HEK293 (cell line): ENCODE measurements at regions not wholly inside any gene's neighbourhood (a gene's known extent, or its start where the extent isn't known, plus 50 kb on each side); places are given as distances from the start of the nearest gene placed in this dataset.

Experiments used
- GLIS1 ChIP-seq: fragments of 450-650 bp; formaldehyde crosslinking; IDR thresholded peaks from 2 replicates; pipeline ENCODE4 v1.5.1; 2016; ENCODE audit warnings: missing biosample characterization, missing genetic modification characterization
- HOXD13 ChIP-seq: sonication (generic); formaldehyde crosslinking; IDR thresholded peaks from 2 replicates; pipeline ENCODE4 v1.8.0; 2022; ENCODE audit warnings: missing genetic modification reagents, borderline replicate concordance
- IKZF3 ChIP-seq: fragments of 450-650 bp; IDR thresholded peaks from 2 replicates; pipeline ENCODE4 v1.5.0; 2018; ENCODE audit warnings: missing biosample characterization, mild to moderate bottlenecking, missing genetic modification characterization, moderate library complexity
- KLF1 ChIP-seq: fragments of 450-650 bp; formaldehyde crosslinking; IDR thresholded peaks from 2 replicates; pipeline ENCODE4 v1.5.1; 2016; ENCODE audit warnings: missing biosample characterization, missing genetic modification characterization
- KLF16 ChIP-seq: fragments of 450-650 bp; formaldehyde crosslinking; IDR thresholded peaks from 2 replicates; pipeline ENCODE4 v1.5.1; 2017; ENCODE audit warnings: missing biosample characterization, missing genetic modification characterization
- KLF8 ChIP-seq: fragments of 450-650 bp; formaldehyde crosslinking; IDR thresholded peaks from 2 replicates; pipeline ENCODE4 v1.5.1; 2016; ENCODE audit warnings: missing biosample characterization, missing genetic modification characterization
- REPIN1 ChIP-seq: fragments of 450-650 bp; formaldehyde crosslinking; IDR thresholded peaks from 2 replicates; pipeline ENCODE4 v1.5.1; 2017; ENCODE audit warnings: missing biosample characterization, missing genetic modification characterization, low read depth
- SP3 ChIP-seq: fragments of 450-650 bp; formaldehyde crosslinking; IDR thresholded peaks from 2 replicates; pipeline ENCODE4 v1.5.1; 2016; ENCODE audit warnings: missing biosample characterization, missing genetic modification characterization
- ZBTB1 ChIP-seq: fragments of 450-650 bp; formaldehyde crosslinking; IDR thresholded peaks from 2 replicates; pipeline ENCODE4 v1.5.1; 2016; ENCODE audit warnings: missing biosample characterization, missing genetic modification characterization
- ZFP3 ChIP-seq: fragments of 450-650 bp; formaldehyde crosslinking; IDR thresholded peaks from 2 replicates; pipeline ENCODE4 v1.5.1; 2016; ENCODE audit warnings: low read depth, missing biosample characterization, missing genetic modification characterization
- ZNF112 ChIP-seq: fragments of 450-650 bp; formaldehyde crosslinking; IDR thresholded peaks from 2 replicates; pipeline ENCODE4 v1.5.0; 2017; ENCODE audit warnings: missing biosample characterization, missing genetic modification characterization
- ZNF202 ChIP-seq: fragments of 450-650 bp; formaldehyde crosslinking; IDR thresholded peaks from 2 replicates; pipeline ENCODE4 v1.5.1; 2016; ENCODE audit warnings: missing biosample characterization, missing genetic modification characterization, borderline replicate concordance
- ZNF221 ChIP-seq: fragments of 450-650 bp; formaldehyde crosslinking; IDR thresholded peaks from 2 replicates; pipeline ENCODE4 v1.5.1; 2017; ENCODE audit warnings: missing biosample characterization, missing genetic modification characterization, borderline replicate concordance
- ZNF266 ChIP-seq: fragments of 450-650 bp; formaldehyde crosslinking; IDR thresholded peaks from 2 replicates; pipeline ENCODE4 v1.5.1; 2016; ENCODE audit warnings: missing biosample characterization, missing genetic modification characterization, low read depth
- ZNF324 ChIP-seq: fragments of 450-650 bp; formaldehyde crosslinking; IDR thresholded peaks from 2 replicates; pipeline ENCODE4 v1.5.1; 2016; ENCODE audit warnings: missing biosample characterization, missing genetic modification characterization
- ZNF37A ChIP-seq: fragments of 450-650 bp; IDR thresholded peaks from 2 replicates; pipeline ENCODE4 v1.5.1; 2018; ENCODE audit warnings: missing biosample characterization, missing genetic modification characterization
- ZNF416 ChIP-seq: fragments of 450-650 bp; formaldehyde crosslinking; IDR thresholded peaks from 2 replicates; pipeline ENCODE4 v1.5.1; 2016; ENCODE audit warnings: missing biosample characterization, missing genetic modification characterization
- ZNF501 ChIP-seq: fragments of 450-650 bp; formaldehyde crosslinking; IDR thresholded peaks from 2 replicates; pipeline ENCODE4 v1.5.1; 2016; ENCODE audit warnings: missing biosample characterization, missing genetic modification characterization
- ZNF521 ChIP-seq: fragments of 450-650 bp; formaldehyde crosslinking; IDR thresholded peaks from 2 replicates; pipeline ENCODE4 v1.5.1; 2017; ENCODE audit warnings: missing biosample characterization, mild to moderate bottlenecking, missing genetic modification characterization
- ZNF555 ChIP-seq: fragments of 450-650 bp; formaldehyde crosslinking; conservative IDR thresholded peaks from 2 replicates; pipeline ENCODE4 v1.5.1; 2017; ENCODE audit warnings: missing biosample characterization, mild to moderate bottlenecking, missing genetic modification characterization, inconsistent platforms
- ZNF558 ChIP-seq: fragments of 450-650 bp; formaldehyde crosslinking; IDR thresholded peaks from 2 replicates; pipeline ENCODE4 v1.5.1; 2016; ENCODE audit warnings: missing biosample characterization, missing genetic modification characterization
- ZNF560 ChIP-seq: fragments of 450-650 bp; formaldehyde crosslinking; IDR thresholded peaks from 2 replicates; pipeline ENCODE4 v1.5.1; 2017; ENCODE audit warnings: missing biosample characterization, missing genetic modification characterization, borderline replicate concordance
- ZNF629 ChIP-seq: fragments of 450-650 bp; formaldehyde crosslinking; IDR thresholded peaks from 2 replicates; pipeline ENCODE4 v1.5.1; 2017; ENCODE audit warnings: missing biosample characterization, missing genetic modification characterization
- ZNF660 ChIP-seq: fragments of 450-650 bp; IDR thresholded peaks from 2 replicates; pipeline ENCODE4 v1.5.1; 2018; ENCODE audit warnings: missing biosample characterization, mild to moderate bottlenecking, missing genetic modification characterization
- ZNF664 ChIP-seq: fragments of 450-650 bp; formaldehyde crosslinking; IDR thresholded peaks from 2 replicates; pipeline ENCODE4 v1.5.1; 2016; ENCODE audit warnings: missing biosample characterization, missing genetic modification characterization
- ZNF777 ChIP-seq: fragments of 450-650 bp; formaldehyde crosslinking; IDR thresholded peaks from 2 replicates; pipeline ENCODE4 v1.5.1; 2017; ENCODE audit warnings: missing biosample characterization, missing genetic modification characterization, borderline replicate concordance
- TF ChIP-seq, protein P1 (sequence below): fragments of 450-650 bp; IDR thresholded peaks from 2 replicates; pipeline ENCODE4 v1.5.1; 2018; ENCODE audit warnings: missing biosample characterization, missing genetic modification characterization
- TF ChIP-seq, protein P2 (sequence below): fragments of 450-650 bp; formaldehyde crosslinking; IDR thresholded peaks from 2 replicates; pipeline ENCODE4 v1.5.1; 2017; ENCODE audit warnings: missing biosample characterization, missing genetic modification characterization
- TF ChIP-seq, protein P3 (sequence below): fragments of 450-650 bp; formaldehyde crosslinking; IDR thresholded peaks from 2 replicates; pipeline ENCODE4 v1.5.1; 2016; ENCODE audit warnings: missing biosample characterization, missing genetic modification characterization, low read depth
- TF ChIP-seq, protein P4 (sequence below): fragments of 450-650 bp; formaldehyde crosslinking; IDR thresholded peaks from 2 replicates; pipeline ENCODE4 v1.5.1; 2016; ENCODE audit warnings: missing biosample characterization, missing genetic modification characterization
- TF ChIP-seq, protein P5 (sequence below): fragments of 450-650 bp; formaldehyde crosslinking; conservative IDR thresholded peaks from 2 replicates; pipeline ENCODE4 v1.5.1; 2016; ENCODE audit warnings: low read depth, missing biosample characterization, missing genetic modification characterization
- TF ChIP-seq, protein P6 (sequence below): fragments of 450-650 bp; formaldehyde crosslinking; IDR thresholded peaks from 2 replicates; pipeline ENCODE4 v1.5.1; 2016; ENCODE audit warnings: missing biosample characterization, missing genetic modification characterization

DNA sequence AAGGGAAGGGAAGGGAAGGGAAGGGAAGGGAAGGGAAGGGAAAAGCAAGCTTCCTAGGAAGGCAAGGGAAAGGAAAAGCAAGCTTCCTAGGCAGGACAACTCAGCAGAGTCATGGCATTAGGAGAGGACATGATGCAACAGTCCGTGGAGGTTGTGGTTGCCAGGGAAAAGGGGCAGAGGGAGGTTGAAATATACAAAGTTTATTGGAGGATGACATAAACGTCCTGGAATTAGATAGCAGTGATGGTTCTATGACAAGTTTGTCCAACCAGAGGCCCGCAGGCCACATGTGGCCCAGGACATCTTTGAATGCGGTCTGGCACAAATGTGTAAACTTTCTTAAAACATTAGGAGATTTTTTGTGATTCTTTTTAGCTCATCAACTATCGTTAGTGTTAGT, 59.8 kb upstream of the OPN4 start (continued):
- TF ChIP-seq KLF1 (tag by site-specific recombination) (no peak), ZNF660 (tag by site-specific recombination) (peak; percentile 46; the same call in 1 of the 2 replicates), ZFP3 (tag by site-specific recombination) (no peak), ZNF558 (no peak; the same call in 1 of the 2 replicates), SP3 (no peak), ZNF560 (tag by site-specific recombination) (no peak), ZNF629 (tag by site-specific recombination) (no peak), ZNF112 (tag by site-specific recombination) (no peak), ZBTB1 (no peak), KLF16 (peak; percentile 33; the same call in 1 of the 2 replicates), ZNF501 (tag by site-specific recombination) (no peak), ZNF202 (no peak), HOXD13 (CRISPR knock-in tag) (0 out of 2 replicates have a peak, but pooled peaks have one; percentile 53), ZNF416 (tag by site-specific recombination) (no peak), KLF8 (tag by site-specific recombination) (no peak), ZNF777 (tag by site-specific recombination) (no peak), ZNF555 (no peak), ZNF324 (peak; percentile 55), REPIN1 (no peak), ZNF37A (tag by site-specific recombination) (no peak), ZNF664 (tag by site-specific recombination) (no peak), GLIS1 (tag by site-specific recombination) (peak; percentile 83), IKZF3 (peak; percentile 58; the same call in 1 of the 2 replicates), ZNF221 (tag by site-specific recombination) (no peak), ZNF521 (tag by site-specific recombination) (no peak), ZNF266 (tag by site-specific recombination) (no peak)
- TF ChIP-seq, protein P1, sequence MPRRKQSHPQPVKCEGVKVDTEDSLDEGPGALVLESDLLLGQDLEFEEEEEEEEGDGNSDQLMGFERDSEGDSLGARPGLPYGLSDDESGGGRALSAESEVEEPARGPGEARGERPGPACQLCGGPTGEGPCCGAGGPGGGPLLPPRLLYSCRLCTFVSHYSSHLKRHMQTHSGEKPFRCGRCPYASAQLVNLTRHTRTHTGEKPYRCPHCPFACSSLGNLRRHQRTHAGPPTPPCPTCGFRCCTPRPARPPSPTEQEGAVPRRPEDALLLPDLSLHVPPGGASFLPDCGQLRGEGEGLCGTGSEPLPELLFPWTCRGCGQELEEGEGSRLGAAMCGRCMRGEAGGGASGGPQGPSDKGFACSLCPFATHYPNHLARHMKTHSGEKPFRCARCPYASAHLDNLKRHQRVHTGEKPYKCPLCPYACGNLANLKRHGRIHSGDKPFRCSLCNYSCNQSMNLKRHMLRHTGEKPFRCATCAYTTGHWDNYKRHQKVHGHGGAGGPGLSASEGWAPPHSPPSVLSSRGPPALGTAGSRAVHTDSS (tag by site-specific recombination) = no peak
- TF ChIP-seq, protein P2, sequence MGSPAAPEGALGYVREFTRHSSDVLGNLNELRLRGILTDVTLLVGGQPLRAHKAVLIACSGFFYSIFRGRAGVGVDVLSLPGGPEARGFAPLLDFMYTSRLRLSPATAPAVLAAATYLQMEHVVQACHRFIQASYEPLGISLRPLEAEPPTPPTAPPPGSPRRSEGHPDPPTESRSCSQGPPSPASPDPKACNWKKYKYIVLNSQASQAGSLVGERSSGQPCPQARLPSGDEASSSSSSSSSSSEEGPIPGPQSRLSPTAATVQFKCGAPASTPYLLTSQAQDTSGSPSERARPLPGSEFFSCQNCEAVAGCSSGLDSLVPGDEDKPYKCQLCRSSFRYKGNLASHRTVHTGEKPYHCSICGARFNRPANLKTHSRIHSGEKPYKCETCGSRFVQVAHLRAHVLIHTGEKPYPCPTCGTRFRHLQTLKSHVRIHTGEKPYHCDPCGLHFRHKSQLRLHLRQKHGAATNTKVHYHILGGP (tag by site-specific recombination) = no peak
- TF ChIP-seq, protein P3, sequence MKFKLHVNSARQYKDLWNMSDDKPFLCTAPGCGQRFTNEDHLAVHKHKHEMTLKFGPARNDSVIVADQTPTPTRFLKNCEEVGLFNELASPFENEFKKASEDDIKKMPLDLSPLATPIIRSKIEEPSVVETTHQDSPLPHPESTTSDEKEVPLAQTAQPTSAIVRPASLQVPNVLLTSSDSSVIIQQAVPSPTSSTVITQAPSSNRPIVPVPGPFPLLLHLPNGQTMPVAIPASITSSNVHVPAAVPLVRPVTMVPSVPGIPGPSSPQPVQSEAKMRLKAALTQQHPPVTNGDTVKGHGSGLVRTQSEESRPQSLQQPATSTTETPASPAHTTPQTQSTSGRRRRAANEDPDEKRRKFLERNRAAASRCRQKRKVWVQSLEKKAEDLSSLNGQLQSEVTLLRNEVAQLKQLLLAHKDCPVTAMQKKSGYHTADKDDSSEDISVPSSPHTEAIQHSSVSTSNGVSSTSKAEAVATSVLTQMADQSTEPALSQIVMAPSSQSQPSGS (tag by site-specific recombination) = peak; percentile 61; the same call in 1 of the 2 replicates
- TF ChIP-seq, protein P4, sequence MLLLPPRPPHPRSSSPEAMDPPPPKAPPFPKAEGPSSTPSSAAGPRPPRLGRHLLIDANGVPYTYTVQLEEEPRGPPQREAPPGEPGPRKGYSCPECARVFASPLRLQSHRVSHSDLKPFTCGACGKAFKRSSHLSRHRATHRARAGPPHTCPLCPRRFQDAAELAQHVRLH (tag by site-specific recombination) = no peak
- TF ChIP-seq, protein P5, sequence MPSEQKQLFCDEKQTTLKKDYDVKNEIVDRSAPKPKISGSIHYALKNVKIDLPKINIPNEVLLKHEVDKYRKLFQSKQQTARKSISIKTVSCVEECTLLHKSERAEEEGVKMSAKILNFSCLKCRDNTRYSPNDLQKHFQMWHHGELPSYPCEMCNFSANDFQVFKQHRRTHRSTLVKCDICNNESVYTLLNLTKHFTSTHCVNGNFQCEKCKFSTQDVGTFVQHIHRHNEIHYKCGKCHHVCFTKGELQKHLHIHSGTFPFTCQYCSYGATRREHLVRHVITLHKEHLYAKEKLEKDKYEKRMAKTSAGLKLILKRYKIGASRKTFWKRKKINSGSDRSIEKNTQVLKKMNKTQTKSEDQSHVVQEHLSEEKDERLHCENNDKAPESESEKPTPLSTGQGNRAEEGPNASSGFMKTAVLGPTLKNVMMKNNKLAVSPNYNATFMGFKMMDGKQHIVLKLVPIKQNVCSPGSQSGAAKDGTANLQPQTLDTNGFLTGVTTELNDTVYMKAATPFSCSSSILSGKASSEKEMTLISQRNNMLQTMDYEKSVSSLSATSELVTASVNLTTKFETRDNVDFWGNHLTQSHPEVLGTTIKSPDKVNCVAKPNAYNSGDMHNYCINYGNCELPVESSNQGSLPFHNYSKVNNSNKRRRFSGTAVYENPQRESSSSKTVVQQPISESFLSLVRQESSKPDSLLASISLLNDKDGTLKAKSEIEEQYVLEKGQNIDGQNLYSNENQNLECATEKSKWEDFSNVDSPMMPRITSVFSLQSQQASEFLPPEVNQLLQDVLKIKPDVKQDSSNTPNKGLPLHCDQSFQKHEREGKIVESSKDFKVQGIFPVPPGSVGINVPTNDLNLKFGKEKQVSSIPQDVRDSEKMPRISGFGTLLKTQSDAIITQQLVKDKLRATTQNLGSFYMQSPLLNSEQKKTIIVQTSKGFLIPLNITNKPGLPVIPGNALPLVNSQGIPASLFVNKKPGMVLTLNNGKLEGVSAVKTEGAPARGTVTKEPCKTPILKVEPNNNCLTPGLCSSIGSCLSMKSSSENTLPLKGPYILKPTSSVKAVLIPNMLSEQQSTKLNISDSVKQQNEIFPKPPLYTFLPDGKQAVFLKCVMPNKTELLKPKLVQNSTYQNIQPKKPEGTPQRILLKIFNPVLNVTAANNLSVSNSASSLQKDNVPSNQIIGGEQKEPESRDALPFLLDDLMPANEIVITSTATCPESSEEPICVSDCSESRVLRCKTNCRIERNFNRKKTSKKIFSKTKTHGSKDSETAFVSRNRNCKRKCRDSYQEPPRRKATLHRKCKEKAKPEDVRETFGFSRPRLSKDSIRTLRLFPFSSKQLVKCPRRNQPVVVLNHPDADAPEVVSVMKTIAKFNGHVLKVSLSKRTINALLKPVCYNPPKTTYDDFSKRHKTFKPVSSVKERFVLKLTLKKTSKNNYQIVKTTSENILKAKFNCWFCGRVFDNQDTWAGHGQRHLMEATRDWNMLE (tag by site-specific recombination) = peak; percentile 53; the same call in 1 of the 2 replicates
- TF ChIP-seq, protein P6, sequence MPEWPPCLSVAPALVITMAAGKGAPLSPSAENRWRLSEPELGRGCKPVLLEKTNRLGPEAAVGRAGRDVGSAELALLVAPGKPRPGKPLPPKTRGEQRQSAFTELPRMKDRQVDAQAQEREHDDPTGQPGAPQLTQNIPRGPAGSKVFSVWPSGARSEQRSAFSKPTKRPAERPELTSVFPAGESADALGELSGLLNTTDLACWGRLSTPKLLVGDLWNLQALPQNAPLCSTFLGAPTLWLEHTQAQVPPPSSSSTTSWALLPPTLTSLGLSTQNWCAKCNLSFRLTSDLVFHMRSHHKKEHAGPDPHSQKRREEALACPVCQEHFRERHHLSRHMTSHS (tag by site-specific recombination) = no peak
